Thyroid gland (tissue), 4 donors: ENCODE measurements at regions not wholly inside any gene's neighbourhood (a gene's known extent, or its start where the extent isn't known, plus 50 kb on each side); places are given as distances from the start of the nearest gene placed in this dataset.

Source experiments
- POLR2A ChIP-seq, 2 donors: fragments of 450-650 bp; IDR thresholded peaks; one replicate each; pipeline ENCODE4 v1.6.1; 2017; ENCODE audit warnings: antibody characterized with exemption in 2 of 2, mild to moderate bottlenecking in 2 of 2, moderate library complexity in 1 of 2
- TF ChIP-seq, protein P1 (sequence below), 6 experiments: fragments of 200-600 bp in 3 of 6; fragments of 450-650 bp in 3 of 6; sonication (generic) in 3 of 6; IDR thresholded peaks; one replicate each; pipeline ENCODE4 v1.5.1; 2016 to 2019; ENCODE audit warnings: antibody characterized with exemption in 6 of 6, mild to moderate bottlenecking in 2 of 6, inconsistent platforms in 1 of 6, moderate library complexity in 1 of 6

DNA sequence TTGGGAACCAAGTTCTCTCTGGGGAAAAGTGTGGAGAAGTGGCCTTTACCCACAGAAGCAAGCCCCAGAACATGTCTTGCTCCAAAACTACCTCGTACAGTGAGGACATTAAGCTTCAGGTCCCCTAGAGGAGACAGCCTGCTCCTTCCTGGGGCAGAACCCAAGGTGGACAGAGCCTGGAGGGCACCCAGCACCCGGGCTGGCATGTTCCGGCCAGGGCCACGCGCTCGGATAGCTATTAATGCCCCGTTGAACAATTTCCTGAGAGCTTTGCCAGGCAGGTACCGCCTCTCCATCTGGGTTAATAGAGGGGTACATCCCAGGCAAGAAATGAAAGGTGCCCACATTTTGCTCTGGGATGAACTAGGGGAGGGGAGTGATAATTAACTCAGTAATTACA lies 169.0 kb upstream of the GRK3 start:
- TF ChIP-seq, protein P1, sequence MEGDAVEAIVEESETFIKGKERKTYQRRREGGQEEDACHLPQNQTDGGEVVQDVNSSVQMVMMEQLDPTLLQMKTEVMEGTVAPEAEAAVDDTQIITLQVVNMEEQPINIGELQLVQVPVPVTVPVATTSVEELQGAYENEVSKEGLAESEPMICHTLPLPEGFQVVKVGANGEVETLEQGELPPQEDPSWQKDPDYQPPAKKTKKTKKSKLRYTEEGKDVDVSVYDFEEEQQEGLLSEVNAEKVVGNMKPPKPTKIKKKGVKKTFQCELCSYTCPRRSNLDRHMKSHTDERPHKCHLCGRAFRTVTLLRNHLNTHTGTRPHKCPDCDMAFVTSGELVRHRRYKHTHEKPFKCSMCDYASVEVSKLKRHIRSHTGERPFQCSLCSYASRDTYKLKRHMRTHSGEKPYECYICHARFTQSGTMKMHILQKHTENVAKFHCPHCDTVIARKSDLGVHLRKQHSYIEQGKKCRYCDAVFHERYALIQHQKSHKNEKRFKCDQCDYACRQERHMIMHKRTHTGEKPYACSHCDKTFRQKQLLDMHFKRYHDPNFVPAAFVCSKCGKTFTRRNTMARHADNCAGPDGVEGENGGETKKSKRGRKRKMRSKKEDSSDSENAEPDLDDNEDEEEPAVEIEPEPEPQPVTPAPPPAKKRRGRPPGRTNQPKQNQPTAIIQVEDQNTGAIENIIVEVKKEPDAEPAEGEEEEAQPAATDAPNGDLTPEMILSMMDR (IDR thresholded peaks at IDR 0.05) = no peak
- TF ChIP-seq POLR2A (IDR thresholded peaks at IDR 0.05) = no peak
